ENCODE measurements at regions not wholly inside any gene's neighbourhood (a gene's known extent, or its start where the extent isn't known, plus 50 kb on each side); places are given as distances from the start of the nearest gene placed in this dataset.
A peak's percentile ranks its signal among the peaks of the same experiment; 100 is the strongest.
"Not testable (repeated sequence)": the region's sequence is repeated elsewhere in the genome, so short reads cannot be mapped to it uniquely, and the experiment has no call there.

- H3K9me3 ChIP-seq; H3K4me3 ChIP-seq (ENCODE audit: low read depth in 1 of 2, low read length in 1 of 2); H3K27me3 ChIP-seq; H3K27ac ChIP-seq; H3K36me3 ChIP-seq; H3K4me1 ChIP-seq (ENCODE audit: control insufficient read depth in 1 of 2, insufficient read depth in 1 of 2, low read depth in 1 of 2, low read length in 1 of 2): not testable (repeated sequence)
Observed at GRCh38 chr1:206256935-206257334, 53.6 kb downstream of the SRGAP2 start.

- H3K27me3 ChIP-seq; H3K36me3 ChIP-seq; H3K27ac ChIP-seq; H3K9me3 ChIP-seq; H3K4me3 ChIP-seq (ENCODE audit: low read depth in 1 of 2, low read length in 1 of 2); H3K4me1 ChIP-seq (ENCODE audit: control insufficient read depth in 1 of 2, insufficient read depth in 1 of 2, low read depth in 1 of 2, low read length in 1 of 2): not testable (repeated sequence)
Observed at GRCh38 chr1:206261473-206261872, 58.1 kb downstream of the SRGAP2 start.

- not testable (repeated sequence) for H3K27me3 ChIP-seq, H3K9me3 ChIP-seq
Observed at GRCh38 chr1:206262424-206262823, 59.1 kb downstream of the SRGAP2 start.

GRCh38 chr1:206264916-206265315 lies 61.6 kb downstream of the SRGAP2 start:
- H3K4me1 ChIP-seq (ENCODE audit: control insufficient read depth in 1 of 2, insufficient read depth in 1 of 2, low read depth in 1 of 2, low read length in 1 of 2); H3K36me3 ChIP-seq; H3K4me3 ChIP-seq (ENCODE audit: low read depth in 1 of 2, low read length in 1 of 2); H3K9me3 ChIP-seq; H3K27ac ChIP-seq; H3K27me3 ChIP-seq: not testable (repeated sequence)

More at GRCh38 chr1:206262424-206262823, 59.1 kb downstream of the SRGAP2 start:
- H3K36me3 ChIP-seq; H3K4me3 ChIP-seq (ENCODE audit: low read depth in 1 of 2, low read length in 1 of 2); H3K27ac ChIP-seq; H3K4me1 ChIP-seq (ENCODE audit: control insufficient read depth in 1 of 2, insufficient read depth in 1 of 2, low read depth in 1 of 2, low read length in 1 of 2): not testable (repeated sequence)

- not testable (repeated sequence) for H3K4me1 ChIP-seq (ENCODE audit: control insufficient read depth in 1 of 2, insufficient read depth in 1 of 2, low read depth in 1 of 2, low read length in 1 of 2); H3K36me3 ChIP-seq; H3K27ac ChIP-seq; H3K4me3 ChIP-seq (ENCODE audit: low read depth in 1 of 2, low read length in 1 of 2); H3K27me3 ChIP-seq; H3K9me3 ChIP-seq
Observed at GRCh38 chr1:206271153-206271552, 67.8 kb downstream of the SRGAP2 start.

GRCh38 chr1:206273104-206273503 lies 69.8 kb downstream of the SRGAP2 start:
- H3K9me3 ChIP-seq; H3K4me1 ChIP-seq (ENCODE audit: control insufficient read depth in 1 of 2, insufficient read depth in 1 of 2, low read depth in 1 of 2, low read length in 1 of 2); H3K27ac ChIP-seq; H3K27me3 ChIP-seq; H3K36me3 ChIP-seq; H3K4me3 ChIP-seq (ENCODE audit: low read depth in 1 of 2, low read length in 1 of 2): not testable (repeated sequence)

GRCh38 chr1:206276143-206276542 lies 72.8 kb downstream of the SRGAP2 start:
- not testable (repeated sequence) for H3K9me3 ChIP-seq; H3K27ac ChIP-seq; H3K4me1 ChIP-seq (ENCODE audit: control insufficient read depth in 1 of 2, insufficient read depth in 1 of 2, low read depth in 1 of 2, low read length in 1 of 2); H3K27me3 ChIP-seq; H3K4me3 ChIP-seq (ENCODE audit: low read depth in 1 of 2, low read length in 1 of 2); H3K36me3 ChIP-seq

GRCh38 chr1:206278683-206279082 lies 75.3 kb downstream of the SRGAP2 start:
- not testable (repeated sequence) for H3K4me3 ChIP-seq (ENCODE audit: low read depth in 1 of 2, low read length in 1 of 2); H3K36me3 ChIP-seq; H3K27me3 ChIP-seq; H3K9me3 ChIP-seq; H3K4me1 ChIP-seq (ENCODE audit: control insufficient read depth in 1 of 2, insufficient read depth in 1 of 2, low read depth in 1 of 2, low read length in 1 of 2)
- H3K27ac ChIP-seq: peak overlapping the region; percentile 33

GRCh38 chr1:206280683-206281082 lies 77.3 kb downstream of the SRGAP2 start:
- not testable (repeated sequence) for H3K36me3 ChIP-seq; H3K9me3 ChIP-seq; H3K4me1 ChIP-seq (ENCODE audit: control insufficient read depth in 1 of 2, insufficient read depth in 1 of 2, low read depth in 1 of 2, low read length in 1 of 2); H3K4me3 ChIP-seq (ENCODE audit: low read depth in 1 of 2, low read length in 1 of 2); H3K27me3 ChIP-seq
- peak overlapping the region; percentile 61 for H3K27ac ChIP-seq

- not testable (repeated sequence) for H3K27ac ChIP-seq; H3K4me1 ChIP-seq (ENCODE audit: control insufficient read depth in 1 of 2, insufficient read depth in 1 of 2, low read depth in 1 of 2, low read length in 1 of 2); H3K9me3 ChIP-seq; H3K4me3 ChIP-seq (ENCODE audit: low read depth in 1 of 2, low read length in 1 of 2); H3K27me3 ChIP-seq; H3K36me3 ChIP-seq
Observed at GRCh38 chr1:206281912-206282654, 78.7 kb downstream of the SRGAP2 start.

GRCh38 chr1:206285024-206285960 lies 82.0 kb downstream of the SRGAP2 start:
- H3K27me3 ChIP-seq; H3K27ac ChIP-seq; H3K4me3 ChIP-seq (ENCODE audit: low read depth in 1 of 2, low read length in 1 of 2); H3K36me3 ChIP-seq; H3K9me3 ChIP-seq; H3K4me1 ChIP-seq (ENCODE audit: control insufficient read depth in 1 of 2, insufficient read depth in 1 of 2, low read depth in 1 of 2, low read length in 1 of 2): not testable (repeated sequence)

GRCh38 chr1:206287759-206288158 lies 84.4 kb downstream of the SRGAP2 start:
- not testable (repeated sequence) for H3K4me1 ChIP-seq (ENCODE audit: control insufficient read depth in 1 of 2, insufficient read depth in 1 of 2, low read depth in 1 of 2, low read length in 1 of 2); H3K4me3 ChIP-seq (ENCODE audit: low read depth in 1 of 2, low read length in 1 of 2); H3K9me3 ChIP-seq; H3K27me3 ChIP-seq; H3K36me3 ChIP-seq; H3K27ac ChIP-seq

GRCh38 chr1:206288453-206288852 lies 85.1 kb downstream of the SRGAP2 start:
- H3K27me3 ChIP-seq; H3K27ac ChIP-seq; H3K36me3 ChIP-seq; H3K4me1 ChIP-seq (ENCODE audit: control insufficient read depth in 1 of 2, insufficient read depth in 1 of 2, low read depth in 1 of 2, low read length in 1 of 2); H3K4me3 ChIP-seq (ENCODE audit: low read depth in 1 of 2, low read length in 1 of 2); H3K9me3 ChIP-seq: not testable (repeated sequence)
